A673 (cell line): ENCODE measurements at regions not wholly inside any gene's neighbourhood (a gene's known extent, or its start where the extent isn't known, plus 50 kb on each side); places are given as distances from the start of the nearest gene placed in this dataset.

Source experiments
- BruUV-seq: library from RNA; stranded (reverse); fragments of 400-500 nt; replicated peaks from 2 replicates; lab custom pipeline; 2021; lab: Mats Ljungman, UMichigan
- CTCF ChIA-PET: fragments of 300-600 bp; sonication (Branson Sonifier 250); formaldehyde crosslinking; loops from one replicate; lab custom pipeline; 2022; ENCODE audit warnings: antibody characterized with exemption; lab: Charles Lee
- POLR2A ChIA-PET: fragments of 300-600 bp; sonication (Branson Sonifier 250); formaldehyde crosslinking; loops from one replicate; lab custom pipeline; 2022; ENCODE audit warnings: antibody characterized with exemption; ENCODE audit not compliant: low non-redundant PET; lab: Charles Lee
- DNase-seq: peaks from one replicate; pipeline ENCODE4 v3.0.0-alpha.2; 2015; ENCODE audit warnings: low spot score
- H3K27ac ChIP-seq: fragments of 200-600 bp; sonication (generic); 2 replicates; pipeline ENCODE4 v1.5.1; 2016; ENCODE audit warnings: mixed run types, low read depth, mild to moderate bottlenecking, mixed read lengths, antibody characterized with exemption, low read length; ENCODE audit not compliant: poor library complexity, severe bottlenecking
- H3K27me3 ChIP-seq: fragments of 200-600 bp; sonication (generic); replicated peaks from 2 replicates; pipeline ENCODE4 v1.6.1; 2017; ENCODE audit warnings: mixed run types, low read depth, mild to moderate bottlenecking, mixed read lengths, antibody characterized with exemption, low read length; ENCODE audit not compliant: insufficient read depth, poor library complexity
- H3K36me3 ChIP-seq: fragments of 200-600 bp; sonication (generic); 2 replicates; pipeline ENCODE4 v1.6.1; 2016; ENCODE audit warnings: mixed run types, mild to moderate bottlenecking, mixed read lengths, antibody characterized with exemption, low read length; ENCODE audit not compliant: insufficient read depth, poor library complexity, severe bottlenecking
- H3K4me1 ChIP-seq: fragments of 200-600 bp; sonication (generic); 2 replicates; pipeline ENCODE4 v1.6.1; 2017; ENCODE audit warnings: mixed run types, mild to moderate bottlenecking, mixed read lengths, antibody characterized with exemption, low read length; ENCODE audit not compliant: insufficient read depth, poor library complexity, severe bottlenecking
- H3K4me3 ChIP-seq: fragments of 200-600 bp; sonication (generic); 2 replicates; pipeline ENCODE4 v1.5.1; 2016; ENCODE audit warnings: low read depth, mixed run types, mild to moderate bottlenecking, mixed read lengths, low read length; ENCODE audit not compliant: poor library complexity, severe bottlenecking
- H3K9me3 ChIP-seq: fragments of 200-600 bp; sonication (generic); 2 replicates; pipeline ENCODE4 v1.6.1; 2016; ENCODE audit warnings: mixed run types, low read depth, mild to moderate bottlenecking, mixed read lengths, antibody characterized with exemption, low read length; ENCODE audit not compliant: poor library complexity, severe bottlenecking
- CTCF ChIP-seq: fragments of 300-800, 200-600 bp; sonication (generic); conservative IDR thresholded peaks from 2 replicates; pipeline ENCODE4 v1.5.1; 2017; ENCODE audit warnings: low read depth, mild to moderate bottlenecking, antibody characterized with exemption, low read length, moderate library complexity, mixed read lengths
- EZH2 ChIP-seq: fragments of 200-600 bp; sonication (generic); IDR thresholded peaks from 2 replicates; pipeline ENCODE4 v1.6.1; 2017; ENCODE audit warnings: borderline replicate concordance, low read depth, mild to moderate bottlenecking, mixed read lengths, antibody characterized with exemption, low read length; ENCODE audit not compliant: poor library complexity, severe bottlenecking
- intact Hi-C: fragments of 100-400 bp; cut with micrococcal nuclease; formaldehyde crosslinking; loops from one replicate; pipeline ENCODE4 v1.10.0; 2022; ENCODE audit not compliant: unreplicated experiment

DNA sequence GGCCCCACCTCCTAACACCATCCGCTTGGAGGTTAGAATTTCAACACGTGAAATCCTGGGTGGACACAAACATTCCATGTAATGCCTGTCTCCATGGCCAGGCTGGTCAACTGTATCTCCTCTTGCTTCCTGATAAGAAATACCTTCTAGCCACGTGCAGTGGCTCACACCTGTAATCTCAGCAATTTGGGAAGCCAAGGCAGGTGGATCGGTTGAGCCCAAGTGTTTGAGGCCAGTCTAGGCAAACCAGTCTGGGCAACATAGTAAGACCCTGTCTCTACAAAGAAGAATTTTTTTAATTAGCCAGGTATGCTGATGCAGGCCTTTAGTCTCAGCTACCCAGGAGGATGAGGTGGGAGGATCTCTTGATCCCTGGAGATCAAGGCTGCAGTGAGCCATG lies 58.3 kb upstream of the GALNT2 start:
- BruUV-seq: no TSS peak
- H3K27ac ChIP-seq: no peak overlapping the region
- TF ChIP-seq CTCF (no peak), EZH2 (no peak)
- POLR2A ChIA-PET: no interaction called here
- H3K4me1 ChIP-seq: peaks cover 7% of the 10 kb centered on the region
- CTCF ChIA-PET: no interaction called here
- no peak overlapping the region for H3K4me3 ChIP-seq
- DNase-seq: no peak
- H3K27me3 ChIP-seq: no peaks in the 10 kb centered on the region
- H3K36me3 ChIP-seq: no peaks in the 10 kb centered on the region
- intact Hi-C loops: no loop called here
- H3K9me3 ChIP-seq: no peaks in the 10 kb centered on the region

- intact Hi-C loops: no loop called here
- DNase-seq: no peak
- ChIA-PET POLR2A (no interaction called here), CTCF (no interaction called here)
- TF ChIP-seq EZH2: no peak
- TF ChIP-seq CTCF: no peak
- Histone ChIP-seq H3K27me3 (no peaks in the 10 kb centered on the region), H3K36me3 (no peaks in the 10 kb centered on the region), H3K4me1 (peaks cover 7% of the 10 kb centered on the region), H3K9me3 (no peaks in the 10 kb centered on the region), H3K4me3 (no peak overlapping the region), H3K27ac (no peak overlapping the region)
- no TSS peak for BruUV-seq
Observed at GRCh38 chr1:230009611-230010313, 57.3 kb upstream of the GALNT2 start.

DNA sequence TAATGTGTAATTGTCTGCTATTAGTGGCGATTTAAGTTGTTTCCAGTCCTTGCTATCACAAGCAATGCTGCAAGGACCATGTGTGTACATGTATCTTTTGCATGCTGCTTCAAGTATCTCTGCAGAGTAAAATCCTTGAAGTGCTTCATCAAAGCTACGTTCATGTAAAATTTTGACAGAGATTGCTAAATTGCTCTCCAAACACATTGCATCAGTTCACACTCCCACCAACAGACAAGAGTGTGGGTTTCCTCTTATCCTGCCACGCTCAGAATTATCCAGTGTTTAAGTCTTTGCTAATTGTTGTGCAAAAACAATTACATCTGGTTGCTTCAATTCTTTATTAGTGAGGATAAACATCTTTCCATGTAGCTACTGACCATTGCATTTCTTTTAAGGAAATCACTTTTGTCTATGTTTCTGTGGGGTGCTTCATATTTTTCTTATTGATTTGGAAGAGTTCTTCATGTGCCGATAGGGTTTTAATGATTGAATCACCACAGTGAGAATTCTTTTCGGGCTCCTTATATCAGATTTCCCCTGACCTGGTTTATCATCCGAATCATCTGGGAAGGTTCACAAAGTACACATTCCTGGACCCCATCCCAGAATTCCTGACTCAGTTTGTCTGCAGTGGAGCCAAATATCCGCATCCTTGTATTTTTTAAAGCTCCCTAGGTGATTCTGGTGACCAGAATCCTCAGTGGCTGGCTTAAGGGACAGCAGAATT lies 56.3 kb upstream of the GALNT2 start:
- ChIA-PET CTCF (no interaction called here), POLR2A (no interaction called here)
- TF ChIP-seq CTCF (no peak), EZH2 (no peak)
- no peaks in the 10 kb centered on the region for H3K9me3 ChIP-seq
- no peak overlapping the region for H3K4me3 ChIP-seq
- H3K27me3 ChIP-seq: no peaks in the 10 kb centered on the region
- DNase-seq: no peak
- BruUV-seq: no TSS peak
- peaks cover 7% of the 10 kb centered on the region for H3K4me1 ChIP-seq
- intact Hi-C loops: no loop called here
- no peak overlapping the region for H3K27ac ChIP-seq
- H3K36me3 ChIP-seq: no peaks in the 10 kb centered on the region
